Mesendoderm (in vitro differentiated cells): ENCODE measurements at regions not wholly inside any gene's neighbourhood (a gene's known extent, or its start where the extent isn't known, plus 50 kb on each side); places are given as distances from the start of the nearest gene placed in this dataset.

Source experiments
- DNase-seq: peaks from one replicate; pipeline ENCODE4 v3.0.0; 2013
- H2AK5ac ChIP-seq: 2 replicates; pipeline ENCODE4 v1.6.1; 2013; ENCODE audit warnings: low read length, inconsistent platforms
- H2BK120ac ChIP-seq: 2 replicates; pipeline ENCODE4 v1.6.1; 2013; ENCODE audit warnings: low read depth, mild to moderate bottlenecking, low read length, moderate library complexity, mixed read lengths
- H2BK15ac ChIP-seq: replicated peaks from 2 replicates; pipeline ENCODE4 v1.6.1; 2013; ENCODE audit warnings: low read depth, mild to moderate bottlenecking, moderate library complexity
- H2BK5ac ChIP-seq: 2 replicates; pipeline ENCODE4 v1.6.1; 2013; ENCODE audit warnings: low read length, inconsistent platforms
- H3K18ac ChIP-seq: 2 replicates; pipeline ENCODE4 v1.6.1; 2013; ENCODE audit warnings: mild to moderate bottlenecking, low read length, mixed read lengths
- H3K23ac ChIP-seq: one replicate; pipeline ENCODE4 v1.6.1; 2013; ENCODE audit warnings: low read length
- H3K27ac ChIP-seq: 2 replicates; pipeline ENCODE4 v1.5.1; 2013; ENCODE audit warnings: low read depth, mild to moderate bottlenecking, inconsistent platforms, low read length, moderate library complexity
- H3K27me3 ChIP-seq: 2 replicates; pipeline ENCODE4 v1.6.1; 2013; ENCODE audit warnings: low read length, control low read depth, mild to moderate bottlenecking, inconsistent platforms; ENCODE audit not compliant: insufficient read depth, poor library complexity
- H3K36me3 ChIP-seq: 2 replicates; pipeline ENCODE4 v1.6.1; 2013; ENCODE audit warnings: low read length, inconsistent platforms; ENCODE audit not compliant: control insufficient read depth, insufficient read depth
- H3K4ac ChIP-seq: one replicate; pipeline ENCODE4 v1.6.1; 2013; ENCODE audit warnings: low read depth, mild to moderate bottlenecking, low read length, moderate library complexity
- H3K4me1 ChIP-seq: 2 replicates; pipeline ENCODE4 v1.6.1; 2013; ENCODE audit warnings: low read depth, low read length, inconsistent platforms; ENCODE audit not compliant: control insufficient read depth
- H3K4me2 ChIP-seq: 2 replicates; pipeline ENCODE4 v1.6.1; 2013; ENCODE audit warnings: low read length
- H3K4me3 ChIP-seq: 2 replicates; pipeline ENCODE4 v1.5.1; 2013; ENCODE audit warnings: mild to moderate bottlenecking, low read length
- H3K56ac ChIP-seq: one replicate; pipeline ENCODE4 v1.6.1; 2013; ENCODE audit warnings: low read length
- H3K79me1 ChIP-seq: 2 replicates; pipeline ENCODE4 v1.6.1; 2013; ENCODE audit warnings: low read length, inconsistent platforms
- H3K79me2 ChIP-seq: 2 replicates; pipeline ENCODE4 v1.6.1; 2013; ENCODE audit warnings: mild to moderate bottlenecking, low read length; ENCODE audit not compliant: control insufficient read depth, insufficient read depth
- H3K9ac ChIP-seq: 2 replicates; pipeline ENCODE4 v1.6.1; 2013; ENCODE audit warnings: low read length, inconsistent platforms
- H4K5ac ChIP-seq: one replicate; pipeline ENCODE4 v1.6.1; 2013; ENCODE audit warnings: low read length
- H4K8ac ChIP-seq: one replicate; pipeline ENCODE4 v1.6.1; 2013; ENCODE audit warnings: low read depth, mild to moderate bottlenecking, control low read depth, low read length, moderate library complexity
- WGBS: extraction: QIAGEN DNeasy Blood & Tissue Kit; methylation state at CpG from one replicate; pipeline ENCODE4 v1.1.7; 2013; ENCODE audit warnings: low lambda C conversion rate, missing lambda C conversion rate; ENCODE audit not compliant: insufficient coverage; ENCODE audit errors: extremely low coverage; 5-methylcytosine and 5-hydroxymethylcytosine counted together

DNA sequence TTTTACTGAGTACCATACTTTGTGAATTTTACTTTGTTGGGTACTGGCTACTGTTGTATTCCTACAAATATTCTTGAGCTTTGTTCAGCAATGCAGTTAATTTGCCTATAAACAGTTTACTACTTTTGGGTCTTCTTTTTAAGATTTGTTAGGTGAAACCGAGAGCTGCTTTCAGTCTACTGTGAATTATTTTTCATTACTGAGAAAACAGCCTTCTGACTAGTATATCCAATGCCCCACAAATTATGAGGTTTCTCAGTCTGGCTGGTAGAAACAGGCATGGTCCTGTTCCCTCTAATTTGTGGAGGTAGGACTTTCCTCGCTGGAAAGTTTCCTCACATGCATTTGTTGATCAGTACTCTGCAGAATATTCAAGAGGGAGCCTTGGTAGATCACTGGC is 392.0 kb downstream of the ZSWIM6 start:
- no peak overlapping the region for H2AK5ac ChIP-seq
- no peak overlapping the region for H2BK5ac ChIP-seq
- H3K4me3 ChIP-seq = no peak overlapping the region
- H3K27me3 ChIP-seq = no peaks in the 10 kb centered on the region
- no peaks in the 10 kb centered on the region for H3K79me1 ChIP-seq
- no CpG with 5 or more reads among the region's 2 CpGs for WGBS
- no peak overlapping the region for H2BK120ac ChIP-seq
- no peak overlapping the region for H3K9ac ChIP-seq
- no peak overlapping the region for H4K5ac ChIP-seq
- no peak overlapping the region for H3K4me2 ChIP-seq
- H3K4ac ChIP-seq = no peak overlapping the region
- no peak overlapping the region for H3K27ac ChIP-seq
- no peak overlapping the region for H3K23ac ChIP-seq
- no peak for DNase-seq
- no peaks in the 10 kb centered on the region for H3K79me2 ChIP-seq
- no peaks in the 10 kb centered on the region for H3K4me1 ChIP-seq
- no peaks in the 10 kb centered on the region for H3K36me3 ChIP-seq
- H2BK15ac ChIP-seq = no peak overlapping the region
- H4K8ac ChIP-seq = no peak overlapping the region
- no peak overlapping the region for H3K56ac ChIP-seq
- H3K18ac ChIP-seq = no peak overlapping the region

DNA sequence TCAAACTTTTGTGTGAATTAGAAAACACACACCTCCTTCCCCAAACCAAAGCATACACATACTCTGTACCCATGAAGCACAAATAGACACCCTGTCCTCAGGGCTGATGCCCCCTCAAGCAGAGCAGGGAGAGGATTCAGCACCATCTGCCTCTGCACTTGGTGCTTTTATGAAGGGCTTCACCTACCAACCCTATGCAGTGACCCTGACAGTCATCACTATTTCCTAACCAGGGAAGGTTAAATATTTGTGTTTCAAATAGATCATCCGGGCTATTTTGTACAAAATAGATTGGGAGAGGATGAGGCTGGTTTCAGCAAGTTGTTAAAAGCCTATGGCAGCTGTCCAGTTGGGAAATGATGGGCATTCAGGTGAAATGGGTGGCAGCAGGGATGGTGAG is 396.2 kb downstream of the ZSWIM6 start:
- H3K27me3 ChIP-seq = no peaks in the 10 kb centered on the region
- H3K56ac ChIP-seq = no peak overlapping the region
- no peak overlapping the region for H3K23ac ChIP-seq
- no peaks in the 10 kb centered on the region for H3K79me1 ChIP-seq
- H4K8ac ChIP-seq = no peak overlapping the region
- H2BK120ac ChIP-seq = no peak overlapping the region
- H2AK5ac ChIP-seq = no peak overlapping the region
- no peak overlapping the region for H3K4me3 ChIP-seq
- no CpG with 5 or more reads among the region's 1 CpG for WGBS
- H3K79me2 ChIP-seq = no peaks in the 10 kb centered on the region
- no peak overlapping the region for H4K5ac ChIP-seq
- no peak overlapping the region for H3K9ac ChIP-seq
- no peaks in the 10 kb centered on the region for H3K36me3 ChIP-seq
- H3K4me1 ChIP-seq = peaks cover 2% of the 10 kb centered on the region
- H3K27ac ChIP-seq = no peak overlapping the region
- H3K18ac ChIP-seq = no peak overlapping the region
- H2BK5ac ChIP-seq = no peak overlapping the region
- DNase-seq = no peak
- H2BK15ac ChIP-seq = no peak overlapping the region
- no peak overlapping the region for H3K4ac ChIP-seq
- H3K4me2 ChIP-seq = no peak overlapping the region

DNA sequence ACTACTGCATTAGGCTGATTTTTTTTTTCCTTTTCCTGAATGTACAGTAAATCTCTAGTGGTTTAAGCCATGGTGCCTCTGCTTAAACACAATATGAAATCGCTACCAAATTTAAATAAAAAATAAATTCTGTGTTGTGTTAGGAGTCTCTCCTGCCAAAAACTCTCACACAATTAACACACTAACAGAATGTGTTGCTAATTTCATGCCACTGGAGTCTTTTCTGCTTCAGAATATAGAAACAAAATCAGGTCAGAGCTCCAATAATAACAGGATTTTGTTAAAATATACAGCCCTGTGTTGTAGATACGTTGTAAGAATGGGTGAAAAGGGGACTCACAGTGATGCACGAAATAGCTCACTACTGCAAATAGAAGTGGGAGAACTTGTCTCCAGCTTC is 398.8 kb downstream of the ZSWIM6 start:
- Histone ChIP-seq H4K8ac (no peak overlapping the region), H2BK120ac (no peak overlapping the region), H2BK5ac (no peak overlapping the region), H3K9ac (no peak overlapping the region), H3K79me1 (no peaks in the 10 kb centered on the region), H3K4me1 (peaks cover 2% of the 10 kb centered on the region), H3K27ac (no peak overlapping the region), H3K4me2 (no peak overlapping the region), H3K56ac (no peak overlapping the region), H3K36me3 (no peaks in the 10 kb centered on the region), H2BK15ac (no peak overlapping the region), H3K4ac (no peak overlapping the region), H3K27me3 (no peaks in the 10 kb centered on the region), H3K23ac (no peak overlapping the region), H4K5ac (no peak overlapping the region), H3K18ac (no peak overlapping the region), H3K4me3 (no peak overlapping the region), H3K79me2 (no peaks in the 10 kb centered on the region), H2AK5ac (no peak overlapping the region)
- DNase-seq = no peak
- no CpG with 5 or more reads among the region's 3 CpGs for WGBS

DNA sequence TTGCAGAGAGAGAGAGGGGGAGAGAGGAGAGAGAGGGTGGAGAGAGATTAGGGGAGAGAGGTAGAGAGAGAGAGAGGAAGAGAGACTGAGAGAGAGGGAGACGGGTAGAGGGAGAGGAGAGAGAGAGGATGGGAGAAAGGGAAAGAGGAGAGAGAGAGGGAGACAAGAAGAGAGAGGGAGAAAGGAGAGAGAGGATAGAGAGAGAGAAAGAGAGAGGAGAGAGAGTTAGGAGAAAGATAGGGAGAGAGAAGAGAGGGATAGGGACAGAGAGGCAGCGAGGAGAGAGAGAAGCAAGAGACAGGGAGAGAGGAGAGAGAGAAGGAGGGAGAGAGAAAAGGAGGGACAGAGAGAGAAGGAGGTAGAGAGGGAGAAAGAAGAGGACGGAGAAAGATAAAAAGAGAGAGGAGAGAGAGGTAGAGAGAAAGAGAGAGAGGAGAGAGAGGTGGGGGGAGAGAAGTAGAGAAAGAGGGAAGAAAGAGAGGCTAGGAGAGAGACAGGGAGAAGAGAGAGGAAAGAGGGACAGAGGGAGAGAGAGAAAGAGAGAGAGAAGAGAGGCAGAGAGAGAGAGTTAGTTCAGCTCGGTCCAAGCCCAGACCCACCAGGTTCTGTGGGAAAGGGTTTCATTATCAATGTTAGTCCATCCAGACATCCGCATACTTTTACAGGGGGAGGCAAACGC is 399.3 kb downstream of the ZSWIM6 start:
- Histone ChIP-seq H2BK15ac (no peak overlapping the region), H3K56ac (peak overlapping the region; percentile 22), H3K79me1 (no peaks in the 10 kb centered on the region), H3K27me3 (no peaks in the 10 kb centered on the region), H3K4ac (no peak overlapping the region), H3K23ac (no peak overlapping the region), H3K79me2 (no peaks in the 10 kb centered on the region), H3K9ac (no peak overlapping the region), H3K4me1 (peaks cover 2% of the 10 kb centered on the region), H2AK5ac (no peak overlapping the region), H3K27ac (no peak overlapping the region), H3K18ac (no peak overlapping the region), H3K36me3 (no peaks in the 10 kb centered on the region), H3K4me2 (no peak overlapping the region), H4K5ac (no peak overlapping the region), H3K4me3 (no peak overlapping the region), H2BK120ac (no peak overlapping the region), H4K8ac (no peak overlapping the region), H2BK5ac (no peak overlapping the region)
- 100% methylated on average over 1 of the region's 6 CpGs for WGBS
- DNase-seq = no peak

DNA sequence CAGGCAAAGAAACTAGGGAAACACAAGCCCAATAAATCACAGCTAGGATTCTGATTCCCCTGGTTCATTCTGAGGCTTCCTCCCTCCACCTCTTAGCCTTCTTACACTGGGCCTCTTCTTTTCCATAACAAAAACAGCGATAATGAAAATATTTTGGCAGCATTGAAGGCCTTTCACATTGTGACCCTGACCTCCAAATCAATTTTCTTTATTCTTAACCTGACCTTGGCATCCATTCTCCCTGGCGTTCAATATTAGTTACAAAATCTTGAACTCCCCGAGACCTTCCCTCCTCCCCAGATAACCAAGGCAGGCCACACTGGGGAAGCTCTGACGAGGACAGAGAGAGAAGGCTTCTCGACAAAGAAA is 399.9 kb downstream of the ZSWIM6 start:
- Histone ChIP-seq H4K5ac (no peak overlapping the region), H3K27ac (no peak overlapping the region), H2AK5ac (no peak overlapping the region), H3K18ac (no peak overlapping the region), H3K4me2 (no peak overlapping the region), H2BK5ac (no peak overlapping the region), H3K27me3 (no peaks in the 10 kb centered on the region), H3K9ac (peak overlapping the region; percentile 34), H3K36me3 (no peaks in the 10 kb centered on the region), H3K79me1 (no peaks in the 10 kb centered on the region), H4K8ac (no peak overlapping the region), H3K4ac (no peak overlapping the region), H3K79me2 (no peaks in the 10 kb centered on the region), H3K56ac (peak overlapping the region; percentile 22), H2BK120ac (no peak overlapping the region), H3K4me3 (no peak overlapping the region), H2BK15ac (no peak overlapping the region), H3K4me1 (peaks cover 2% of the 10 kb centered on the region), H3K23ac (no peak overlapping the region)
- DNase-seq = peak; percentile 5
- WGBS = no CpG with 5 or more reads among the region's 5 CpGs

DNA sequence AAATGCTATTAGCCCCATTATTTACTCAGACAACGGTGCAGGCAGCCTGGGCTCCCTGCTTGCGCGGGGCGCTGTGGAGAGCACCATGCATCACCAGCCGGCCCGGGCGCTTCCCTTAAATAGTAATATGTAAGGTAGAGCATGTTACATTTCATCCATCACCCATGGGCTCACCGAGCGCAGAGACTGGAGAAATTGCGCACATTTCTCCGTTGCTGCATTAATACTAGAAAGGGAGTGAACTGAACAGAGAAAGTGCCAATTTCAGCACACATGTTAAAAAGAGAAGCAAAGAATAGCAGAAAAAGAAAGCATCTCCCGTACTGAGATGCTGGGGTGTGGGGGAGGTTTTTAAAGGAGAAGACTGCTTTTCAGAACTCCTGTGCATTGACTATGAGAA is 400.3 kb downstream of the ZSWIM6 start:
- no peak overlapping the region for H3K4me3 ChIP-seq
- H3K27me3 ChIP-seq = no peaks in the 10 kb centered on the region
- no peak overlapping the region for H3K23ac ChIP-seq
- no peak overlapping the region for H3K27ac ChIP-seq
- no peak overlapping the region for H2AK5ac ChIP-seq
- H3K79me2 ChIP-seq = no peaks in the 10 kb centered on the region
- H3K18ac ChIP-seq = no peak overlapping the region
- no peak overlapping the region for H3K56ac ChIP-seq
- no peak overlapping the region for H3K9ac ChIP-seq
- DNase-seq = peak; percentile 8
- H3K4ac ChIP-seq = no peak overlapping the region
- no peak overlapping the region for H4K5ac ChIP-seq
- no peaks in the 10 kb centered on the region for H3K36me3 ChIP-seq
- H3K4me2 ChIP-seq = peak overlapping the region; percentile 22
- H3K79me1 ChIP-seq = no peaks in the 10 kb centered on the region
- no peak overlapping the region for H2BK120ac ChIP-seq
- no peak overlapping the region for H2BK15ac ChIP-seq
- no peak overlapping the region for H2BK5ac ChIP-seq
- H3K4me1 ChIP-seq = peaks cover 2% of the 10 kb centered on the region
- H4K8ac ChIP-seq = no peak overlapping the region
- WGBS = no CpG with 5 or more reads among the region's 12 CpGs
